GM23248 (cell line): ENCODE measurements at regions not wholly inside any gene's neighbourhood (a gene's known extent, or its start where the extent isn't known, plus 50 kb on each side); places are given as distances from the start of the nearest gene placed in this dataset.
"Not testable (repeated sequence)": the region's sequence is repeated elsewhere in the genome, so short reads cannot be mapped to it uniquely, and the experiment has no call there.

Experiments
- EZH2 ChIP-seq: fragments of 200-600 bp; sonication (generic); IDR thresholded peaks from 2 replicates; pipeline ENCODE4 v1.6.1; 2018; ENCODE audit warnings: antibody characterized with exemption, mild to moderate bottlenecking; ENCODE audit not compliant: insufficient read depth, poor library complexity, severe bottlenecking
- EZH2phosphoT487 ChIP-seq: fragments of 200-600 bp; sonication (generic); IDR thresholded peaks from 2 replicates; pipeline ENCODE4 v1.6.1; 2018; ENCODE audit warnings: antibody characterized with exemption, moderate library complexity, mild to moderate bottlenecking, low read depth; ENCODE audit not compliant: insufficient read depth

GRCh38 chr15:44817797-44818196, 81.5 kb downstream of the TRIM69 start:
- not testable (repeated sequence) for TF ChIP-seq EZH2, EZH2phosphoT487
